Stimulated activated CD8-positive, alpha-beta memory T cell treated with anti-CD3 and anti-CD28 coated beads, Interleukin-4, amount 100 ng/mL, for 48 hours (primary cell): ENCODE measurements at regions not wholly inside any gene's neighbourhood (a gene's known extent, or its start where the extent isn't known, plus 50 kb on each side); places are given as distances from the start of the nearest gene placed in this dataset.
"Not testable (repeated sequence)": the region's sequence is repeated elsewhere in the genome, so short reads cannot be mapped to it uniquely, and the experiment has no call there.

Experiments used
- DNase-seq: peaks from one replicate; pipeline ENCODE4 v3.0.0-alpha.2; 2020

- not testable (repeated sequence) for DNase-seq
Measured at GRCh38 chr10:35958609-35959008, 316.5 kb upstream of the FZD8 start.

- DNase-seq, result no peak
Measured at GRCh38 chr10:35950701-35951100, 308.6 kb upstream of the FZD8 start.

GRCh38 chr10:35950226-35950625 is 308.1 kb upstream of the FZD8 start:
- DNase-seq, result no peak

- DNase-seq, result no peak
Measured at GRCh38 chr10:35949811-35950211, 307.7 kb upstream of the FZD8 start.

- no peak for DNase-seq
Measured at GRCh38 chr10:35946556-35946955, 304.5 kb upstream of the FZD8 start.

GRCh38 chr10:35942057-35942456 is 300.0 kb upstream of the FZD8 start:
- DNase-seq, result no peak

- no peak for DNase-seq
Measured at GRCh38 chr10:35940141-35941041, 298.3 kb upstream of the FZD8 start.

GRCh38 chr10:35938160-35938559 is 296.1 kb upstream of the FZD8 start:
- no peak for DNase-seq

GRCh38 chr10:35937546-35937945 is 295.4 kb upstream of the FZD8 start:
- DNase-seq, result no peak

- DNase-seq, result no peak
Measured at GRCh38 chr10:35934642-35934995, 292.5 kb upstream of the FZD8 start.

- DNase-seq, result no peak
Measured at GRCh38 chr10:35933940-35934641, 292.0 kb upstream of the FZD8 start.

- no peak for DNase-seq
Measured at GRCh38 chr10:35933491-35933890, 291.4 kb upstream of the FZD8 start.

GRCh38 chr10:35929962-35930361 is 287.9 kb upstream of the FZD8 start:
- DNase-seq, result not testable (repeated sequence)

GRCh38 chr10:35928748-35929147 is 286.7 kb upstream of the FZD8 start:
- no peak for DNase-seq

GRCh38 chr10:35927990-35928488 is 285.9 kb upstream of the FZD8 start:
- no peak for DNase-seq

- no peak for DNase-seq
Measured at GRCh38 chr10:35927341-35927740, 285.2 kb upstream of the FZD8 start.

GRCh38 chr10:35926846-35927245 is 284.8 kb upstream of the FZD8 start:
- no peak for DNase-seq

GRCh38 chr10:35925493-35925892 is 283.4 kb upstream of the FZD8 start:
- DNase-seq, result no peak

- no peak for DNase-seq
Measured at GRCh38 chr10:35924759-35925158, 282.7 kb upstream of the FZD8 start.

GRCh38 chr10:35922876-35923600 is 280.9 kb upstream of the FZD8 start:
- no peak for DNase-seq

- no peak for DNase-seq
Measured at GRCh38 chr10:35921866-35922350, 279.8 kb upstream of the FZD8 start.

- no peak for DNase-seq
Measured at GRCh38 chr10:35916791-35917190, 274.7 kb upstream of the FZD8 start.

GRCh38 chr10:35913628-35914027 is 271.5 kb upstream of the FZD8 start:
- DNase-seq, result no peak
